HEK293T (cell line): ENCODE measurements at regions not wholly inside any gene's neighbourhood (a gene's known extent, or its start where the extent isn't known, plus 50 kb on each side); places are given as distances from the start of the nearest gene placed in this dataset.

Experiments used
- CTCF ChIA-PET: fragments of 350-600 bp; formaldehyde crosslinking; extraction: SDS; loops from one replicate; lab custom pipeline; 2021; ENCODE audit warnings: antibody characterized with exemption, inconsistent platforms; lab: Yijun Ruan, JAX
- POLR2A ChIA-PET: fragments of 350-600 bp; formaldehyde crosslinking; extraction: SDS; loops from one replicate; lab custom pipeline; 2020; ENCODE audit warnings: antibody characterized with exemption, inconsistent platforms; lab: Yijun Ruan, JAX
- DNase-seq: peaks from one replicate; pipeline ENCODE4 v3.0.0; 2012; ENCODE audit warnings: mixed read lengths; ENCODE audit errors: extremely low spot score
- ARNT ChIP-seq: fragments of 450-650 bp; IDR thresholded peaks from 2 replicates; pipeline ENCODE4 v1.6.1; 2017; ENCODE audit warnings: mild to moderate bottlenecking
- BHLHE40 ChIP-seq: fragments of 450-650 bp; IDR thresholded peaks from 2 replicates; pipeline ENCODE4 v1.6.1; 2016; ENCODE audit warnings: mild to moderate bottlenecking, moderate library complexity, borderline replicate concordance
- CTBP1 ChIP-seq: fragments of 450-650 bp; IDR thresholded peaks from 2 replicates; pipeline ENCODE4 v1.6.1; 2016; ENCODE audit warnings: borderline replicate concordance
- ELF4 ChIP-seq: fragments of 450-650 bp; IDR thresholded peaks from 2 replicates; pipeline ENCODE4 v1.6.1; 2017; ENCODE audit warnings: antibody characterized with exemption
- FOXA1 ChIP-seq: fragments of 450-650 bp; IDR thresholded peaks from 2 replicates; pipeline ENCODE4 v1.6.1; 2016; ENCODE audit warnings: mild to moderate bottlenecking
- FOXK2 ChIP-seq: fragments of 450-650 bp; IDR thresholded peaks from 2 replicates; pipeline ENCODE4 v1.6.1; 2016; ENCODE audit warnings: mild to moderate bottlenecking
- FOXM1 ChIP-seq: fragments of 450-650 bp; IDR thresholded peaks from 2 replicates; pipeline ENCODE4 v1.6.1; 2017; ENCODE audit warnings: mild to moderate bottlenecking, borderline replicate concordance
- HDGF ChIP-seq: fragments of 450-650 bp; IDR thresholded peaks from 2 replicates; pipeline ENCODE4 v1.6.1; 2017; ENCODE audit warnings: antibody characterized with exemption, borderline replicate concordance
- L3MBTL2 ChIP-seq: fragments of 450-650 bp; conservative IDR thresholded peaks from 2 replicates; pipeline ENCODE4 v1.6.1; 2016; ENCODE audit warnings: mild to moderate bottlenecking
- LEF1 ChIP-seq: fragments of 450-650 bp; IDR thresholded peaks from 2 replicates; pipeline ENCODE4 v1.6.1; 2017; ENCODE audit warnings: mild to moderate bottlenecking, borderline replicate concordance
- NFRKB ChIP-seq: fragments of 450-650 bp; IDR thresholded peaks from 2 replicates; pipeline ENCODE4 v1.6.1; 2016; ENCODE audit warnings: mild to moderate bottlenecking, moderate library complexity
- PKNOX1 ChIP-seq: fragments of 450-650 bp; IDR thresholded peaks from 2 replicates; pipeline ENCODE4 v1.6.1; 2016
- SP1 ChIP-seq: fragments of 450-650 bp; IDR thresholded peaks from 2 replicates; pipeline ENCODE4 v1.6.1; 2017
- SUZ12 ChIP-seq: fragments of 450-650 bp; IDR thresholded peaks from 2 replicates; pipeline ENCODE4 v1.6.1; 2016; ENCODE audit warnings: mild to moderate bottlenecking
- TARDBP ChIP-seq: fragments of 450-650 bp; IDR thresholded peaks from 2 replicates; pipeline ENCODE4 v1.6.1; 2016
- ZNF384 ChIP-seq: fragments of 450-650 bp; IDR thresholded peaks from 2 replicates; pipeline ENCODE4 v1.6.1; 2016

- TF ChIP-seq NFRKB (no peak), FOXM1 (no peak), FOXA1 (no peak), SUZ12 (no peak), HDGF (no peak), SP1 (no peak), ARNT (no peak), CTBP1 (no peak), ELF4 (no peak), TARDBP (no peak), ZNF384 (no peak), LEF1 (no peak), L3MBTL2 (no peak), BHLHE40 (no peak), PKNOX1 (no peak), FOXK2 (no peak)
- POLR2A ChIA-PET, result no interaction called here
- DNase-seq, result no peak
- CTCF ChIA-PET, result no interaction called here
These were observed 198.9 kb upstream of the ZP4 start for GRCh38 chr1:238089615-238090014.

DNA sequence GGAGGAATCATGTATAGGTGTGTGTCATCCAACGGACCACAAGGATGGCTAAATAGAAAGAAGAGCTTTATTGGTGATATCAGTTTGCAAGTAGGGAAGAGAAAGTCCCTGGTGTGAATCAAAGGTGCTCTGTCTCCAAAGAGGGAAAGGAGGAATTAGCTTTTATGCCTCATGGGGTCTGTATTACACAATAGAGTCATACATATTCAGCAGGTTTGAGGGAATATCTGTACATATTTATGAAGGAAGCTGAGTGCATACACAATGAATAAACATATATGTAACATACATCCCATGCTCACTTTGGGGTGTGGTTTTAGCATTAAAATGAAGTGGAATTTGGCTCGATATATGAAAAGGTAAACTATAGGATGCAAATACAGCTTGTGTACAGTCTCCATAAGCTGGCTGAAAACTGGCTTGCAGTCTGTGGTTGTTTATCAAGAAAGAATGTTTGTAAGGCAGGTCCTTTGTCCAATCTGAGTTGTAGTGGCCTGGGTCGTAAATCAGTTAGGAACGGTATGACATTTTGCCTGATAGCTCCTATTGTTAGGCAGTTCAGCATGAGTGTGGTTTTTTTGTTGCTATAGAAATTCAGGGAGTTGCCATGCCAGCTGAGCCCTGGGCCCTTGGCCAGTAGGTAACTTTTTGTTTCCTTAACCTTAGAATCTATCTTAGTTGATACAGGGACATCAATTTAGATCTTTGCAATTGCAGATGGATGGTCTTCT lies 198.0 kb upstream of the ZP4 start:
- TF ChIP-seq BHLHE40 (no peak), TARDBP (no peak), PKNOX1 (no peak), HDGF (no peak), LEF1 (no peak), SUZ12 (no peak), FOXK2 (no peak), L3MBTL2 (no peak), ELF4 (no peak), ZNF384 (no peak), FOXM1 (no peak), SP1 (no peak)
- DNase-seq, result no peak
- ChIA-PET POLR2A (no interaction called here), CTCF (no interaction called here)

DNA sequence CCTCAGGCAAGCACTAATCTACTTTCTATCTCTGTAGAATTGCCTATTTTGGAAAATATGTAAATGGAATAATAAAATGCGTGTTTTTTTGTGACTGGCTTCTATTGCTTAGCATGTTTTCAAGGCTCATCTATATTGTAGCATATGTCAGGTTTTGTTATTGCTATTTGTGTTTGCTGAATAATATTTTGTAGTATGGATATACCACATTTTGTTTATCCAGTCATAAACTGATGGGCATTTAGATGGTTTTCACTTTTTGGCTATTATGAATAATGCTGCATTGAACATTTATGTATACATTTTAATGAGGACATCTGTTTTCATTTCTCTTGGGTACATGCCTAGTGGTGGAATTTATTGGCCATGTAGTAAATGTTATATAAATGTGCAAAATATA lies 183.3 kb upstream of the ZP4 start:
- POLR2A ChIA-PET, result no interaction called here
- DNase-seq, result no peak
- no peak for TF ChIP-seq PKNOX1
- TF ChIP-seq FOXA1, result no peak
- no peak for TF ChIP-seq ARNT
- CTCF ChIA-PET, result no interaction called here

GRCh38 chr1:238071061-238071460 lies 180.3 kb upstream of the ZP4 start:
- POLR2A ChIA-PET, result no interaction called here
- CTCF ChIA-PET, result no interaction called here
- DNase-seq, result no peak
- no peak for TF ChIP-seq FOXA1
- no peak for TF ChIP-seq SUZ12
- no peak for TF ChIP-seq ZNF384
- no peak for TF ChIP-seq CTBP1
- no peak for TF ChIP-seq HDGF
- no peak for TF ChIP-seq PKNOX1
- no peak for TF ChIP-seq FOXK2
- no peak for TF ChIP-seq NFRKB
- TF ChIP-seq LEF1, result no peak
- TF ChIP-seq SP1, result no peak
- TF ChIP-seq L3MBTL2, result no peak
- TF ChIP-seq FOXM1, result no peak
- TF ChIP-seq ARNT, result no peak
- no peak for TF ChIP-seq TARDBP
- TF ChIP-seq ELF4, result no peak

- no peak for DNase-seq
- CTCF ChIA-PET, result no interaction called here
- TF ChIP-seq PKNOX1 (no peak), SUZ12 (no peak), FOXK2 (no peak), FOXM1 (no peak)
- POLR2A ChIA-PET, result no interaction called here
These were observed 172.7 kb upstream of the ZP4 start for GRCh38 chr1:238063454-238063853.

- ChIA-PET POLR2A (no interaction called here), CTCF (no interaction called here)
- no peak for TF ChIP-seq FOXM1
- DNase-seq, result no peak
These were observed 171.4 kb upstream of the ZP4 start for GRCh38 chr1:238061967-238062613.
